RWPE1 (cell line): ENCODE measurements at regions not wholly inside any gene's neighbourhood (a gene's known extent, or its start where the extent isn't known, plus 50 kb on each side); places are given as distances from the start of the nearest gene placed in this dataset.
A peak's percentile ranks its signal among the peaks of the same experiment; 100 is the strongest.

ENCODE experiments used
- CTCF ChIA-PET: fragments of 350-600 bp; sonication (Branson Sonifier 250); formaldehyde crosslinking; extraction: SDS; loops from one replicate; lab custom pipeline; 2021; lab: Yijun Ruan, JAX
- POLR2A ChIA-PET: fragments of 400-600 bp; formaldehyde crosslinking; extraction: SDS; loops from one replicate; lab custom pipeline; 2020; ENCODE audit warnings: antibody characterized with exemption; ENCODE audit not compliant: low non-redundant PET; lab: Yijun Ruan, JAX
- DNase-seq: peaks from one replicate; pipeline ENCODE4 v3.0.0; 2012; ENCODE audit warnings: low spot score
- H3K27ac ChIP-seq: fragments of 450-650 bp; 2 replicates; pipeline ENCODE4 v1.5.1; 2017
- TF ChIP-seq, protein P1 (sequence below): fragments of 450-650 bp; conservative IDR thresholded peaks from 2 replicates; pipeline ENCODE4 v1.5.1; 2017; ENCODE audit warnings: low read depth, mild to moderate bottlenecking

DNA sequence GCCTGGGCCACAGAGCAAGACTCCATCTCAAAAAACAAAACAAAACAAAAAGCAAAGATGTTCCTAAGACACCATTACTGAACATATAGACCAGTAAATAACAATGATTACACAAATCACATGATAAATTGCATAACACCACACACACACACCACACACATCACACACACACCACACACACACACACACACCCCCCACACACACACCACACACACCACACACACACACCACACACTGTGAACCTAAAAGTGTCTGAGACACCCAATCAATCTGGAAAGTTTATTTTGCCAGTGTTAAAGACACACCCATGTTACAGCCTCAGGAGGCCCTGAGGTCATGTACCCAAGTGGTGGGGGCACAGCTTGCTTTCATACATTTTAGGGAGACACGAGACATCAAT is 62.6 kb upstream of the ASAP2 start:
- peak overlapping the region; percentile 80 for H3K27ac ChIP-seq
- TF ChIP-seq, protein P1, sequence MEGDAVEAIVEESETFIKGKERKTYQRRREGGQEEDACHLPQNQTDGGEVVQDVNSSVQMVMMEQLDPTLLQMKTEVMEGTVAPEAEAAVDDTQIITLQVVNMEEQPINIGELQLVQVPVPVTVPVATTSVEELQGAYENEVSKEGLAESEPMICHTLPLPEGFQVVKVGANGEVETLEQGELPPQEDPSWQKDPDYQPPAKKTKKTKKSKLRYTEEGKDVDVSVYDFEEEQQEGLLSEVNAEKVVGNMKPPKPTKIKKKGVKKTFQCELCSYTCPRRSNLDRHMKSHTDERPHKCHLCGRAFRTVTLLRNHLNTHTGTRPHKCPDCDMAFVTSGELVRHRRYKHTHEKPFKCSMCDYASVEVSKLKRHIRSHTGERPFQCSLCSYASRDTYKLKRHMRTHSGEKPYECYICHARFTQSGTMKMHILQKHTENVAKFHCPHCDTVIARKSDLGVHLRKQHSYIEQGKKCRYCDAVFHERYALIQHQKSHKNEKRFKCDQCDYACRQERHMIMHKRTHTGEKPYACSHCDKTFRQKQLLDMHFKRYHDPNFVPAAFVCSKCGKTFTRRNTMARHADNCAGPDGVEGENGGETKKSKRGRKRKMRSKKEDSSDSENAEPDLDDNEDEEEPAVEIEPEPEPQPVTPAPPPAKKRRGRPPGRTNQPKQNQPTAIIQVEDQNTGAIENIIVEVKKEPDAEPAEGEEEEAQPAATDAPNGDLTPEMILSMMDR: no peak

DNA sequence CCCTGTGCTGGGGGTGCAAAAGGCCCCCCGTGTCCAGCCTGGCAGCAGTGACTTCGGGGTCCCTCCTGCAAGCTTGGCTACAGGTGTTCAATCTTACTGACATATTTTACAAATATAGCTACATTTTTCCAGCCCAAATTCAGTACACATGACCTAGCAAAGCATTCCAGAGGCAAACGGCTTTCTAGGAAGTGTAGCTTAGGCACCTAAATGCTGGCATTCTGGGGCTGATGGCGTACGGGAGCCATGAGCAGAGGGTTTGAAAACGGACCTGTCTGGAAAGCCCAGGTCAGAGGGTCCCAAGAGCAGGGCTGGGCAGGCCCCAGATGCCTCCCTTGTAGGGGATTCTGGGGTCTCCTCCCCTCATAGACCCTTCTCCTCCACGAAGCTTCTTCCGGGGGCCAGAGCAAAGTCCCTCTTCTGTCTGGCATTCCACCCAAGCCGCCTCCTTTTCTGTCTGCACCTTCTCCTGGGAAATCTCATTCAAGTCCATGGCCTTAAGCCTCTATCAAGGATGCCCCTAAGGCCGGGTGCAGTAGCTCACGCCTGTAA is 63.3 kb upstream of the ASAP2 start:
- DNase-seq: no peak
- TF ChIP-seq, protein P1: no peak
- H3K27ac ChIP-seq: peak overlapping the region; percentile 80
- ChIA-PET POLR2A (no interaction called here), CTCF (interaction anchor here (0.6 to 1.6 kb wide), 10 partner anchors 36 to 227 kb away, joined by 3 to 8 read pairs (median 5); no protein-coding TSS in a partner anchor)

More for the DNA sequence above, 62.6 kb upstream of the ASAP2 start:
- ChIA-PET POLR2A (interaction anchor here (0.6 to 0.7 kb wide), 2 partner anchors 134 to 140 kb away, joined by 4 to 5 read pairs; no protein-coding TSS in a partner anchor), CTCF (interaction anchor here (1.1 kb wide), 1 partner anchor 190 kb away, joined by 5 read pairs; no protein-coding TSS in a partner anchor)
- DNase-seq: no peak

DNA sequence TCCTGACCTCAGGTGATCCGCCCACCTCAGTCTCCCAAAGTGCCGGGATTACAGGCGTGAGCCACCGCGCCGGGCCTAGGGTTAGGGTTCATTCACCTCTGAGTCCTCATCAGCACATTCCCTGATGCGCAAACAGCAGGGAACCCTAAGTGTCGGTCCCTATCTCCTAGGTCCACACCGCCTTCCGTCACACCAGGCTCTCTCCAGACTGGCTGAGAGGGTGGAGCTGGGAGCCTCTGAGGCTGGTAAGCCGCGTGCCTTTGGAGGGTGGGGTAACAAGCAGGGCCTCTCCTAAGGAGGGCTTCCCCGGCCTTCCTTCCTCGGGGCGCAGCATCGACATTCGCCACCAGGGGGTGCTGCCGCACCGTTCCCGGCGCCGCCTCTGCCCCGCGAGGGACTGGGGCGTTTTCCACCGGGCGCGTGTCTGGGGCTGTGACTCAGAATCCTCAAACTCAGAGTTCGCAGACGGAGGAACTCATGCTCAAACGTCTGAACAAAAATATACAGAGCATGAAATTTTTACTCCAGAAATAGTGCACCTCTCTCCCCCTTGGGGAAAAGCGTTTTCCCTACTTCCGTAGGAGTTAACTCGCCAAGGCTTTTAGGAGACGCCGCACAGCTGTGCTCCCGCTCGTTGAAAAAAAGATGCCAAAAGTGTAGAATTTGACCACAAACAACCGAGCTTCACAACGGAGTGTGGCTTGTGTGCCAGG is 63.9 kb upstream of the ASAP2 start:
- ChIA-PET CTCF (interaction anchor here (0.6 to 1.6 kb wide), 15 partner anchors 36 to 1707 kb away, joined by 3 to 12 read pairs (median 4); no protein-coding TSS in a partner anchor), POLR2A (no interaction called here)
- TF ChIP-seq, protein P1: peak; percentile 96
- peak overlapping the region; percentile 80 for H3K27ac ChIP-seq
- peak; percentile 86 for DNase-seq

DNA sequence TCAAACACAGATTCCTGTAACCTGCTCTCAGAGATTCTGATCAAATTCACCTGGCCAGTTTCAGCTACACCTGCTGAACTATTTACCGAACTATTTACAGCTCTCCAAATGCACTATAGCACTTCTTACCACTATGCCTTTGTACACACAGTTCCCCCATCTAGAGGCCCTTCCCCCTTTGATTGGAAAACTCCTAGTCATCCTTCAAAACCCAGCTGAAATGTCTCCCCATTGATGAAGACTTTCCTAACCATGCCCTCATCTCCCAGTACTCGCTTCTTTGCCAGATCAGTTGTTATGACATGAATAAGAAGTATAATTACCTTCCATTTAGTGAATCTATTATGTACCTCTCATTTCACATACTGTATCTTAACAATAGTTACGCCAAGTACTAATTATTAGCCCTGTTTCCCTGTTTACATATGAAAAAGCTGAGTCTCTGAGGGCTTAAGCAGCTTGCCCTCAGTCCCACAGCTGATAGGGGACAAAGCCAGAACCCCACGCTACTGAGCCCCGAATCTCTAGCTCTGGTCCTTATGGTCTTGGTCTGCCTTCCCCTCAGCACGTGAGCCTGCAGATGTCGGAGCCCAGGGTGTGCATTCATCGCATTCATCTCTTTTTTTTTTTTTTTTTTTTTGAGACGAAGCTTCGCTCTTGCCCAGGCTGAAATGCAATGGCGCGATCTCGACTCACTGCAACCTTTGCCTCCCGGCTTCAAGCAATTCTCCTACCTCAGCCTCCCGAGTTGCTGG is 64.7 kb upstream of the ASAP2 start:
- POLR2A ChIA-PET: no interaction called here
- DNase-seq: no peak
- peak overlapping the region; percentile 80 for H3K27ac ChIP-seq
- TF ChIP-seq, protein P1: no peak
- CTCF ChIA-PET: interaction anchor here (0.6 to 1.6 kb wide), 8 partner anchors 37 to 1708 kb away, joined by 3 to 12 read pairs (median 3); no protein-coding TSS in a partner anchor

GRCh38 chr2:9141091-9141667 is 65.4 kb upstream of the ASAP2 start:
- DNase-seq: no peak
- no peak overlapping the region for H3K27ac ChIP-seq
- POLR2A ChIA-PET: no interaction called here
- TF ChIP-seq, protein P1: no peak
- CTCF ChIA-PET: interaction anchor here (0.6 to 1.2 kb wide), 3 partner anchors 154 to 766 kb away, joined by 3 to 8 read pairs (median 7); no protein-coding TSS in a partner anchor
